HepG2 (cell line): ENCODE measurements at regions not wholly inside any gene's neighbourhood (a gene's known extent, or its start where the extent isn't known, plus 50 kb on each side); places are given as distances from the start of the nearest gene placed in this dataset.

Experiments
- ATAC-seq: fragments of 200-7000 bp; cut with Tn5 transposase; 3 replicates; pipeline ENCODE4 v1.9.1; 2020; ENCODE audit warnings: mild to moderate bottlenecking, moderate library complexity
- BruUV-seq: library from RNA; stranded (reverse); fragments of 400-500 nt; replicated peaks from 2 replicates; lab custom pipeline; 2021; lab: Mats Ljungman, UMichigan
- CTCF ChIA-PET: fragments of 300-600 bp; formaldehyde crosslinking; extraction: SDS; loops from one replicate; lab custom pipeline; 2021; ENCODE audit warnings: low total read pairs, inconsistent platforms, low intra/inter-chr PET ratio; lab: Yijun Ruan, JAX
- POLR2A ChIA-PET: fragments of 350-600 bp; sonication (Branson Sonifier 250); formaldehyde crosslinking; loops from one replicate; lab custom pipeline; 2020; ENCODE audit warnings: antibody characterized with exemption, inconsistent platforms; lab: Yijun Ruan, JAX
- DNase-seq: peaks from one replicate; pipeline ENCODE4 v3.0.0-alpha.2; 2015; ENCODE audit warnings: low spot score
- FAIRE-seq: peaks from 3 replicates; lab custom pipeline; 2011; peaks lifted over from hg19 to GRCh38; lab: Jason Lieb, UNC
- H2AFZ ChIP-seq: one replicate; pipeline ENCODE4 v1.6.1; 2011; ENCODE audit warnings: low read length, inconsistent platforms
- H3K27ac ChIP-seq: fragments of 300-600 bp; 3 replicates; pipeline ENCODE4 v1.8.0; 2011; ENCODE audit warnings: mixed run types, mild to moderate bottlenecking, mixed read lengths, low read length, inconsistent platforms; ENCODE audit not compliant: insufficient read depth; ENCODE audit errors: extremely low read length
- H3K27me3 ChIP-seq, 2 experiments: fragments of 200-600 bp in 1 of 2; 2 replicates in 1 of 2; 3 replicates in 1 of 2; pipeline versions ENCODE4 v1.6.0 to v1.8.0; 2011; ENCODE audit warnings: low read length in 2 of 2, mild to moderate bottlenecking in 2 of 2, moderate library complexity in 2 of 2, inconsistent platforms in 1 of 2; ENCODE audit not compliant: insufficient read depth in 2 of 2, control insufficient read depth in 1 of 2
- H3K36me3 ChIP-seq, 2 experiments: fragments of 200-600 bp in 1 of 2; replicated peaks in 1 of 2; 2 replicates in 1 of 2; 3 replicates in 1 of 2; pipeline versions ENCODE4 v1.5.1 to v1.8.0; 2011; ENCODE audit warnings: low read length in 2 of 2, inconsistent platforms in 1 of 2; ENCODE audit not compliant: insufficient read depth in 2 of 2, control insufficient read depth in 1 of 2
- H3K4me1 ChIP-seq: 2 replicates; pipeline ENCODE4 v1.5.1; 2012; ENCODE audit warnings: low read length, inconsistent platforms; ENCODE audit not compliant: insufficient read depth
- H3K4me2 ChIP-seq: 2 replicates; pipeline ENCODE4 v1.6.0; 2011; ENCODE audit warnings: low read depth, low read length, inconsistent platforms
- H3K4me3 ChIP-seq, 3 experiments: fragments of 200-600 bp in 1 of 3; sonication (generic), shearing (Covaris generic) in 1 of 3; replicated peaks in 1 of 3; 2 replicates each; pipeline ENCODE4 v1.5.1; 2011 to 2016; ENCODE audit warnings: low read length in 3 of 3, inconsistent platforms in 2 of 3, low read depth in 2 of 3, mild to moderate bottlenecking in 2 of 3, control low read depth in 1 of 3, mixed read lengths in 1 of 3; ENCODE audit not compliant: insufficient read depth in 1 of 3
- H3K79me2 ChIP-seq: one replicate; pipeline ENCODE4 v1.6.1; 2011; ENCODE audit warnings: low read length, inconsistent platforms; ENCODE audit not compliant: insufficient read depth
- H3K9ac ChIP-seq: 2 replicates; pipeline ENCODE4 v1.6.0; 2011; ENCODE audit warnings: mild to moderate bottlenecking, low read depth, low read length, inconsistent platforms; ENCODE audit not compliant: insufficient read depth
- H3K9me3 ChIP-seq: 2 replicates; pipeline ENCODE4 v1.5.1; 2012; ENCODE audit warnings: mild to moderate bottlenecking, low read length
- H4K20me1 ChIP-seq: 2 replicates; pipeline ENCODE4 v1.6.0; 2011; ENCODE audit warnings: inconsistent platforms, mild to moderate bottlenecking, low read length, moderate library complexity; ENCODE audit not compliant: insufficient read depth
- CREBL2 ChIP-seq: sonication (generic); formaldehyde crosslinking; IDR thresholded peaks from 2 replicates; pipeline ENCODE4 v1.8.1; 2023; ENCODE audit warnings: missing genetic modification reagents, mild to moderate bottlenecking, borderline replicate concordance
- MAFF ChIP-seq: IDR thresholded peaks from 2 replicates; pipeline ENCODE4 v1.6.1; 2011; ENCODE audit warnings: low read depth, low read length, improper control_type of control experiment
- MAFK ChIP-seq, 2 experiments: IDR thresholded peaks in 1 of 2; conservative IDR thresholded peaks in 1 of 2; 2 replicates each; pipeline ENCODE4 v1.6.1; 2011; ENCODE audit warnings: improper control_type of control experiment in 2 of 2, low read length in 2 of 2
- ZBTB49 ChIP-seq: sonication (generic); formaldehyde crosslinking; IDR thresholded peaks from 2 replicates; pipeline ENCODE4 v1.4.0; 2020; ENCODE audit warnings: missing genetic modification reagents, borderline replicate concordance
- ZNF441 ChIP-seq: sonication (generic); formaldehyde crosslinking; IDR thresholded peaks from 2 replicates; pipeline ENCODE4 v1.7.0; 2021; ENCODE audit warnings: missing genetic modification reagents, borderline replicate concordance
- WGBS: methylation state at CpG from one replicate; pipeline ENCODE4 v1.1.6; 2017; ENCODE audit warnings: low lambda C conversion rate; 5-methylcytosine and 5-hydroxymethylcytosine counted together
- in situ Hi-C: cut with HindIII; loops from 2 replicates; pipeline ENCODE4 v1.10.0; 2017; ENCODE audit warnings: low pct_unique_long_range_greater_than_20kb; ENCODE audit not compliant: extremely low pct_ligation_motif_present
- intact Hi-C: fragments of 100-400 bp; cut with micrococcal nuclease; formaldehyde crosslinking; loops from one replicate; pipeline ENCODE4 v1.10.0; 2022; ENCODE audit not compliant: unreplicated experiment

GRCh38 chr3:152109038-152109437, 159.7 kb upstream of the MBNL1 start (continued):
- TF ChIP-seq ZBTB49 (CRISPR knock-in tag) (no peak), CREBL2 (CRISPR knock-in tag) (no peak)

- no peaks in the 10 kb centered on the region for H3K27me3 ChIP-seq
- no peak overlapping the region for H3K9ac ChIP-seq
- no peak for FAIRE-seq
- CTCF ChIA-PET: no interaction called here
- DNase-seq: no peak
- TF ChIP-seq MAFK (conservative IDR thresholded peaks at IDR 0.05 in 1 of 2, IDR thresholded peaks at IDR 0.05 in 1 of 2; ENCODE audit: low read length in 2 of 2) (peak; percentile 45 to 82), MAFF (peak; percentile 79), ZNF441 (no peak)
- H3K4me3 ChIP-seq: no peak overlapping the region
- in situ Hi-C loops: no loop called here
- no peak overlapping the region for H3K4me2 ChIP-seq
- no peak overlapping the region for H2AFZ ChIP-seq
- no peaks in the 10 kb centered on the region for H3K79me2 ChIP-seq
- no peaks in the 10 kb centered on the region for H4K20me1 ChIP-seq
- H3K36me3 ChIP-seq: no peaks in the 10 kb centered on the region
- intact Hi-C loops: no loop called here
- H3K4me1 ChIP-seq: no peaks in the 10 kb centered on the region
- H3K27ac ChIP-seq: no peak overlapping the region
- H3K9me3 ChIP-seq: no peaks in the 10 kb centered on the region
- WGBS: 10% methylated on average over 1 of the region's 1 CpG
- POLR2A ChIA-PET: no interaction called here
- ATAC-seq: no peak
- no TSS peak for BruUV-seq
These were observed 155.3 kb upstream of the MBNL1 start for GRCh38 chr3:152113413-152113812.
